PC-9 (cell line): ENCODE measurements at regions not wholly inside any gene's neighbourhood (a gene's known extent, or its start where the extent isn't known, plus 50 kb on each side); places are given as distances from the start of the nearest gene placed in this dataset.

Experiments
- BruUV-seq: library from RNA; stranded (reverse); fragments of 400-500 nt; replicated peaks from 2 replicates; lab custom pipeline; 2021; lab: Mats Ljungman, UMichigan
- CTCF ChIA-PET: fragments of 300-600 bp; sonication (Branson Sonifier 250); formaldehyde crosslinking; loops from one replicate; lab custom pipeline; 2022; ENCODE audit warnings: antibody characterized with exemption; lab: Charles Lee
- POLR2A ChIA-PET: fragments of 300-600 bp; sonication (Branson Sonifier 250); formaldehyde crosslinking; loops from one replicate; lab custom pipeline; 2022; ENCODE audit warnings: antibody characterized with exemption; ENCODE audit not compliant: unreplicated experiment; lab: Charles Lee
- DNase-seq, 2 experiments: peaks; one replicate each; pipeline versions ENCODE4 v3.0.0 to v3.0.0-alpha.2; 2015 to 2022; ENCODE audit warnings: mixed read lengths in 1 of 2
- H2AFZ ChIP-seq: fragments of 200-600 bp; sonication (generic); 2 replicates; pipeline ENCODE4 v1.8.1; 2017; ENCODE audit warnings: antibody characterized with exemption
- H3F3A ChIP-seq: fragments of 200-600 bp; sonication (generic); 2 replicates; pipeline ENCODE4 v1.8.1; 2017; ENCODE audit warnings: antibody characterized with exemption, mild to moderate bottlenecking, low read depth; ENCODE audit not compliant: insufficient read depth
- H3K27ac ChIP-seq: fragments of 200-600 bp; sonication (generic); 2 replicates; pipeline ENCODE4 v1.6.1; 2016; ENCODE audit warnings: mixed run types
- H3K27me3 ChIP-seq: fragments of 200-600 bp; sonication (generic); 2 replicates; pipeline ENCODE4 v1.6.1; 2016; ENCODE audit warnings: low read depth, mixed run types; ENCODE audit not compliant: insufficient read depth
- H3K36me3 ChIP-seq: fragments of 200-600 bp; sonication (generic); 2 replicates; pipeline ENCODE4 v1.6.1; 2016; ENCODE audit warnings: low read depth, mixed run types
- H3K4me1 ChIP-seq: fragments of 200-600 bp; sonication (generic); replicated peaks from 2 replicates; pipeline ENCODE4 v1.6.1; 2016; ENCODE audit warnings: mixed run types; ENCODE audit not compliant: insufficient read depth
- H3K4me2 ChIP-seq: fragments of 200-600 bp; sonication (generic); 2 replicates; pipeline ENCODE4 v1.6.1; 2017; ENCODE audit warnings: mixed run types
- H3K4me3 ChIP-seq: fragments of 200-600 bp; sonication (generic); 2 replicates; pipeline ENCODE4 v1.6.1; 2016; ENCODE audit warnings: mixed run types
- H3K79me2 ChIP-seq: fragments of 200-600 bp; sonication (generic); 2 replicates; pipeline ENCODE4 v1.6.1; 2017; ENCODE audit warnings: low read depth, mixed run types
- H3K9me2 ChIP-seq: fragments of 200-600 bp; sonication (generic); 2 replicates; pipeline ENCODE4 v1.8.1; 2017; ENCODE audit warnings: mild to moderate bottlenecking; ENCODE audit not compliant: insufficient read depth
- H3K9me3 ChIP-seq: fragments of 200-600 bp; sonication (generic); 2 replicates; pipeline ENCODE4 v1.8.1; 2016; ENCODE audit warnings: low read depth; ENCODE audit not compliant: insufficient read depth
- H4K20me1 ChIP-seq: fragments of 200-600 bp; sonication (generic); 2 replicates; pipeline ENCODE4 v1.8.1; 2017; ENCODE audit not compliant: insufficient read depth
- EZH2 ChIP-seq: fragments of 200-600 bp; sonication (generic); IDR thresholded peaks from 2 replicates; pipeline ENCODE4 v1.8.0; 2017; ENCODE audit warnings: antibody characterized with exemption, low read depth
- intact Hi-C: fragments of 100-400 bp; cut with micrococcal nuclease; formaldehyde crosslinking; loops from one replicate; pipeline ENCODE4 v1.10.0; 2022; ENCODE audit not compliant: unreplicated experiment
- TF ChIP-seq, protein P1 (sequence below): fragments of 200-600 bp; sonication (generic); conservative IDR thresholded peaks from 2 replicates; pipeline ENCODE4 v1.6.1; 2017; ENCODE audit warnings: mixed run types, antibody characterized with exemption, mild to moderate bottlenecking, moderate library complexity

- CTCF ChIA-PET = no interaction called here
- TF ChIP-seq, protein P1, sequence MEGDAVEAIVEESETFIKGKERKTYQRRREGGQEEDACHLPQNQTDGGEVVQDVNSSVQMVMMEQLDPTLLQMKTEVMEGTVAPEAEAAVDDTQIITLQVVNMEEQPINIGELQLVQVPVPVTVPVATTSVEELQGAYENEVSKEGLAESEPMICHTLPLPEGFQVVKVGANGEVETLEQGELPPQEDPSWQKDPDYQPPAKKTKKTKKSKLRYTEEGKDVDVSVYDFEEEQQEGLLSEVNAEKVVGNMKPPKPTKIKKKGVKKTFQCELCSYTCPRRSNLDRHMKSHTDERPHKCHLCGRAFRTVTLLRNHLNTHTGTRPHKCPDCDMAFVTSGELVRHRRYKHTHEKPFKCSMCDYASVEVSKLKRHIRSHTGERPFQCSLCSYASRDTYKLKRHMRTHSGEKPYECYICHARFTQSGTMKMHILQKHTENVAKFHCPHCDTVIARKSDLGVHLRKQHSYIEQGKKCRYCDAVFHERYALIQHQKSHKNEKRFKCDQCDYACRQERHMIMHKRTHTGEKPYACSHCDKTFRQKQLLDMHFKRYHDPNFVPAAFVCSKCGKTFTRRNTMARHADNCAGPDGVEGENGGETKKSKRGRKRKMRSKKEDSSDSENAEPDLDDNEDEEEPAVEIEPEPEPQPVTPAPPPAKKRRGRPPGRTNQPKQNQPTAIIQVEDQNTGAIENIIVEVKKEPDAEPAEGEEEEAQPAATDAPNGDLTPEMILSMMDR = no peak
- no peak for TF ChIP-seq EZH2
- no peak overlapping the region for H2AFZ ChIP-seq
- no peaks in the 10 kb centered on the region for H3K9me3 ChIP-seq
- intact Hi-C loops = no loop called here
- H3K9me2 ChIP-seq = no peaks in the 10 kb centered on the region
- no peaks in the 10 kb centered on the region for H3F3A ChIP-seq
- POLR2A ChIA-PET = no interaction called here
- no peaks in the 10 kb centered on the region for H3K79me2 ChIP-seq
- no peak overlapping the region for H3K27ac ChIP-seq
- no peak overlapping the region for H3K4me3 ChIP-seq
- H3K27me3 ChIP-seq = no peaks in the 10 kb centered on the region
- H4K20me1 ChIP-seq = no peaks in the 10 kb centered on the region
- no peaks in the 10 kb centered on the region for H3K4me1 ChIP-seq
- no TSS peak for BruUV-seq
- H3K4me2 ChIP-seq = no peak overlapping the region
- DNase-seq = no peak
- no peaks in the 10 kb centered on the region for H3K36me3 ChIP-seq
Observed at GRCh38 chr13:83613524-83613923, 268.8 kb downstream of the SLITRK1 start.

- no peaks in the 10 kb centered on the region for H3K36me3 ChIP-seq
- no peaks in the 10 kb centered on the region for H3K79me2 ChIP-seq
- H3K4me3 ChIP-seq = no peak overlapping the region
- H3K4me2 ChIP-seq = no peak overlapping the region
- BruUV-seq = no TSS peak
- H2AFZ ChIP-seq = no peak overlapping the region
- intact Hi-C loops = no loop called here
- ChIA-PET POLR2A (no interaction called here), CTCF (no interaction called here)
- H3K27ac ChIP-seq = no peak overlapping the region
- no peaks in the 10 kb centered on the region for H3K9me3 ChIP-seq
- H3F3A ChIP-seq = no peaks in the 10 kb centered on the region
- DNase-seq = no peak
- TF ChIP-seq, protein P1 = no peak
- TF ChIP-seq EZH2 = no peak
- no peaks in the 10 kb centered on the region for H3K4me1 ChIP-seq
- H3K27me3 ChIP-seq = no peaks in the 10 kb centered on the region
- H3K9me2 ChIP-seq = no peaks in the 10 kb centered on the region
- no peaks in the 10 kb centered on the region for H4K20me1 ChIP-seq
Observed at GRCh38 chr13:83601539-83601938, 280.7 kb downstream of the SLITRK1 start.

DNA sequence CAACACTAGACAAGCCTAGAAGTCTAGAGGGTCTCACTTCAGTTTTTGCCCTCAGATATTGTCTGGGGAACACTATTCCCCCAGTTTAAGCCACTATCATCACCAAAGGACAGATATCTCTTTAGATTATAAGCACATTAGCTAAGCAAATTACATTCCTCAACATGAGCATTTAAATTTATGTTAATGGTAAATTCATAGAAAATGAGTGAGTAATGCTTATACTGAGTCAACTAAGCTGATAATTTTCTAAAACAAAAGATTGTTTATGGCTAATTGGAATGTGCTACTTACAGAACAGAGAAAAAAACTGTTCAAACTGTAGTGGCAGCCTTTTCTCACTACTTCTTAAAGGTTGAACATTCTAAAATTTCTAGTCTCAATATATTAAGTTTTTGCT, 290.2 kb downstream of the SLITRK1 start:
- Histone ChIP-seq H3K9me3 (no peaks in the 10 kb centered on the region), H4K20me1 (no peaks in the 10 kb centered on the region), H3F3A (no peaks in the 10 kb centered on the region), H3K79me2 (no peaks in the 10 kb centered on the region), H3K4me1 (no peaks in the 10 kb centered on the region), H3K4me2 (no peak overlapping the region), H3K4me3 (no peak overlapping the region), H3K27ac (no peak overlapping the region), H3K9me2 (no peaks in the 10 kb centered on the region), H2AFZ (no peak overlapping the region), H3K27me3 (no peaks in the 10 kb centered on the region), H3K36me3 (no peaks in the 10 kb centered on the region)
- CTCF ChIA-PET = no interaction called here
- POLR2A ChIA-PET = no interaction called here
- intact Hi-C loops = no loop called here
- TF ChIP-seq EZH2 = no peak
- TF ChIP-seq, protein P1 = no peak
- DNase-seq = no peak
- no TSS peak for BruUV-seq
